H9 (cell line): ENCODE measurements at regions not wholly inside any gene's neighbourhood (a gene's known extent, or its start where the extent isn't known, plus 50 kb on each side); places are given as distances from the start of the nearest gene placed in this dataset.

Experiments used
- DNase-seq: peaks from one replicate; pipeline ENCODE4 v3.0.0-alpha.2; 2017
- H2AFZ ChIP-seq: one replicate; pipeline ENCODE4 v1.6.1; 2013; ENCODE audit warnings: mild to moderate bottlenecking, low read length, control low read depth, moderate library complexity
- H2AK5ac ChIP-seq: 2 replicates; pipeline ENCODE4 v1.6.1; 2013; ENCODE audit warnings: low read length, control low read depth, mixed read lengths; ENCODE audit not compliant: insufficient read length
- H2BK120ac ChIP-seq: one replicate; pipeline ENCODE4 v1.6.1; 2013; ENCODE audit warnings: low read depth, mild to moderate bottlenecking, low read length, control low read depth, inconsistent platforms; ENCODE audit not compliant: poor library complexity, severe bottlenecking
- H2BK12ac ChIP-seq: 2 replicates; pipeline ENCODE4 v1.6.1; 2013; ENCODE audit warnings: low read length, control low read depth, mixed read lengths, low read depth; ENCODE audit not compliant: insufficient read length
- H2BK15ac ChIP-seq: 2 replicates; pipeline ENCODE4 v1.6.1; 2013; ENCODE audit warnings: low read depth, low read length, control low read depth
- H2BK20ac ChIP-seq: one replicate; pipeline ENCODE4 v1.6.1; 2013; ENCODE audit warnings: low read depth, mild to moderate bottlenecking, low read length, control low read depth, inconsistent platforms; ENCODE audit not compliant: poor library complexity, severe bottlenecking
- H2BK5ac ChIP-seq: 2 replicates; pipeline ENCODE4 v1.6.1; 2013; ENCODE audit warnings: low read length, control low read depth, mixed read lengths; ENCODE audit not compliant: insufficient read length
- H3K14ac ChIP-seq: 2 replicates; pipeline ENCODE4 v1.6.1; 2013; ENCODE audit warnings: low read length, control low read depth; ENCODE audit not compliant: insufficient read depth
- H3K18ac ChIP-seq: 2 replicates; pipeline ENCODE4 v1.6.1; 2013; ENCODE audit warnings: low read depth, mild to moderate bottlenecking, mixed read lengths, low read length, control low read depth; ENCODE audit not compliant: insufficient read length
- H3K23ac ChIP-seq: 2 replicates; pipeline ENCODE4 v1.6.1; 2013; ENCODE audit warnings: low read length, control low read depth, mixed read lengths, low read depth; ENCODE audit not compliant: insufficient read length
- H3K23me2 ChIP-seq: 2 replicates; pipeline ENCODE4 v1.6.1; 2013; ENCODE audit warnings: low read depth, mild to moderate bottlenecking, mixed read lengths, low read length, control low read depth; ENCODE audit not compliant: insufficient read length, poor library complexity, severe bottlenecking
- H3K27ac ChIP-seq: 2 replicates; pipeline ENCODE4 v1.5.1; 2013; ENCODE audit warnings: low read length, control low read depth, mixed read lengths, low read depth; ENCODE audit not compliant: insufficient read length
- H3K27me3 ChIP-seq: 2 replicates; pipeline ENCODE4 v1.6.1; 2013; ENCODE audit warnings: low read length, control low read depth, inconsistent platforms; ENCODE audit not compliant: insufficient read depth
- H3K4ac ChIP-seq: 2 replicates; pipeline ENCODE4 v1.6.1; 2013; ENCODE audit warnings: low read depth, mild to moderate bottlenecking, control low read depth, inconsistent platforms, low read length, moderate library complexity
- H3K4me1 ChIP-seq: 2 replicates; pipeline ENCODE4 v1.6.1; 2013; ENCODE audit warnings: low read length, control low read depth, inconsistent platforms; ENCODE audit not compliant: insufficient read depth
- H3K4me2 ChIP-seq: 2 replicates; pipeline ENCODE4 v1.6.1; 2013; ENCODE audit warnings: low read length, control low read depth, mixed read lengths; ENCODE audit not compliant: insufficient read length, insufficient read depth
- H3K56ac ChIP-seq: 2 replicates; pipeline ENCODE4 v1.6.1; 2013; ENCODE audit warnings: low read depth, mild to moderate bottlenecking, mixed read lengths, low read length, control low read depth; ENCODE audit not compliant: insufficient read length
- H3K79me1 ChIP-seq: 2 replicates; pipeline ENCODE4 v1.6.1; 2013; ENCODE audit warnings: low read depth, mild to moderate bottlenecking, moderate library complexity, low read length, control low read depth, inconsistent platforms; ENCODE audit not compliant: insufficient read depth, poor library complexity, severe bottlenecking
- H3K79me2 ChIP-seq: 2 replicates; pipeline ENCODE4 v1.6.1; 2013; ENCODE audit warnings: low read length, control low read depth, inconsistent platforms; ENCODE audit not compliant: insufficient read depth
- H3K9ac ChIP-seq: 2 replicates; pipeline ENCODE4 v1.6.1; 2013; ENCODE audit warnings: low read length, control low read depth, mixed read lengths; ENCODE audit not compliant: insufficient read length; ENCODE audit errors: extremely low read depth
- H3K9me3 ChIP-seq: one replicate; pipeline ENCODE4 v1.6.1; 2013; ENCODE audit warnings: low read depth, low read length, inconsistent platforms; ENCODE audit not compliant: control insufficient read depth
- H3T11ph ChIP-seq: one replicate; pipeline ENCODE4 v1.6.1; 2013; ENCODE audit warnings: mild to moderate bottlenecking, low read length, control low read depth, inconsistent platforms
- H4K20me1 ChIP-seq: one replicate; pipeline ENCODE4 v1.6.1; 2013; ENCODE audit not compliant: control insufficient read depth, insufficient read length, insufficient read depth
- H4K5ac ChIP-seq: 2 replicates; pipeline ENCODE4 v1.6.1; 2013; ENCODE audit warnings: low read depth, mild to moderate bottlenecking, mixed read lengths, low read length, control low read depth; ENCODE audit not compliant: insufficient read length
- H4K8ac ChIP-seq: replicated peaks from 2 replicates; pipeline ENCODE4 v1.6.1; 2013; ENCODE audit warnings: low read length, control low read depth, mixed read lengths, low read depth; ENCODE audit not compliant: insufficient read length
- H4K91ac ChIP-seq: 2 replicates; pipeline ENCODE4 v1.6.1; 2013; ENCODE audit warnings: low read depth, mild to moderate bottlenecking, moderate library complexity, mixed read lengths, low read length, control low read depth; ENCODE audit not compliant: insufficient read length
- H3K27ac Mint-ChIP-seq, 3 experiments: 2 replicates in 2 of 3; 3 replicates in 1 of 3; pipeline ENCODE4 v1.8.0; 2020 to 2021; ENCODE audit warnings: mixed read lengths in 3 of 3, mild to moderate bottlenecking in 1 of 3, moderate library complexity in 1 of 3
- H3K27me3 Mint-ChIP-seq: 2 replicates; pipeline ENCODE4 v1.8.0; 2021; ENCODE audit warnings: low read depth, mild to moderate bottlenecking, moderate library complexity, mixed read lengths
- H3K36me3 Mint-ChIP-seq, 3 experiments: 2 replicates in 2 of 3; 3 replicates in 1 of 3; pipeline ENCODE4 v1.8.0; 2020 to 2021; ENCODE audit warnings: low read depth in 3 of 3, mixed read lengths in 3 of 3; ENCODE audit not compliant: insufficient read depth in 1 of 3
- H3K4me1 Mint-ChIP-seq, 2 experiments: 2 replicates each; pipeline ENCODE4 v1.8.0; 2020; ENCODE audit warnings: mixed read lengths in 2 of 2
- H3K4me3 Mint-ChIP-seq, 2 experiments: 2 replicates in 1 of 2; 3 replicates in 1 of 2; pipeline ENCODE4 v1.8.0; 2020 to 2021; ENCODE audit warnings: mild to moderate bottlenecking in 2 of 2, mixed read lengths in 2 of 2, moderate library complexity in 1 of 2
- H3K9me3 Mint-ChIP-seq, 2 experiments: 2 replicates in 1 of 2; 3 replicates in 1 of 2; pipeline ENCODE4 v1.8.0; 2020; ENCODE audit warnings: mild to moderate bottlenecking in 2 of 2, mixed read lengths in 2 of 2, moderate library complexity in 1 of 2
- CTCF ChIP-seq: fragments of 200-600 bp; sonication (generic); conservative IDR thresholded peaks from 3 replicates; pipeline ENCODE4 v1.8.0; 2021; ENCODE audit warnings: antibody characterized with exemption, mild to moderate bottlenecking
- WGBS: extraction: QIAGEN DNeasy Blood & Tissue Kit; methylation state at CpG from one replicate; pipeline ENCODE4 v1.1.7; 2013; ENCODE audit warnings: missing lambda C conversion rate, low lambda C conversion rate, mixed read lengths; ENCODE audit not compliant: insufficient read length; ENCODE audit errors: extremely low coverage; 5-methylcytosine and 5-hydroxymethylcytosine counted together

- Histone ChIP-seq H3K56ac (no peak overlapping the region), H3K23me2 (no peaks in the 10 kb centered on the region), H3K14ac (no peak overlapping the region), H2AK5ac (no peak overlapping the region), H2BK12ac (no peak overlapping the region), H3K4me2 (no peak overlapping the region), H2BK5ac (no peak overlapping the region), H3K18ac (no peak overlapping the region), H3T11ph (no peak overlapping the region), H3K23ac (no peak overlapping the region), H4K20me1 (no peaks in the 10 kb centered on the region), H2BK20ac (no peak overlapping the region), H3K79me1 (no peaks in the 10 kb centered on the region), H4K91ac (no peak overlapping the region), H2AFZ (no peak overlapping the region), H2BK15ac (no peak overlapping the region), H3K79me2 (no peaks in the 10 kb centered on the region), H3K9me3 (no peaks in the 10 kb centered on the region), H2BK120ac (no peak overlapping the region), H3K27me3 (no peaks in the 10 kb centered on the region), H4K5ac (no peak overlapping the region), H3K4ac (no peak overlapping the region), H3K9ac (no peak overlapping the region), H3K4me1 (peaks cover 7% of the 10 kb centered on the region), H4K8ac (no peak overlapping the region), H3K27ac (no peak overlapping the region)
- H3K4me1 Mint-ChIP-seq = peaks cover 32% of the 10 kb centered on the region in 2 experiments
- H3K27ac Mint-ChIP-seq = no peak overlapping the region
- no peaks in the 10 kb centered on the region for H3K36me3 Mint-ChIP-seq
- no peak for TF ChIP-seq CTCF
- H3K4me3 Mint-ChIP-seq = no peak overlapping the region
- H3K9me3 Mint-ChIP-seq = no peaks in the 10 kb centered on the region
- no peak for DNase-seq
- H3K27me3 Mint-ChIP-seq = no peaks in the 10 kb centered on the region
- WGBS = no CpG with 5 or more reads among the region's 9 CpGs
These were observed 112.2 kb upstream of the MEIS1 start for GRCh38 chr2:66322506-66323260.
